WTC11 (cell line): ENCODE measurements at regions not wholly inside any gene's neighbourhood (a gene's known extent, or its start where the extent isn't known, plus 50 kb on each side); places are given as distances from the start of the nearest gene placed in this dataset.

Source experiments
- ATAC-seq: fragments of 200-7000 bp; cut with Tn5 transposase; 2 replicates; pipeline ENCODE4 v1.10.0; 2021; ENCODE audit warnings: mild to moderate bottlenecking, moderate library complexity
- CTCF ChIA-PET: fragments of 300-600 bp; sonication (Branson Sonifier 250); formaldehyde crosslinking; loops from one replicate; lab custom pipeline; 2021; ENCODE audit warnings: antibody characterized with exemption; lab: Charles Lee
- POLR2A ChIA-PET: fragments of 350-600 bp; sonication (Branson Sonifier 250); formaldehyde crosslinking; loops from one replicate; lab custom pipeline; 2021; ENCODE audit warnings: antibody characterized with exemption; lab: Charles Lee
- DNase-seq: peaks from one replicate; pipeline ENCODE4 v3.0.0; 2021; ENCODE audit warnings: low spot score
- H3K27ac Mint-ChIP-seq: 2 replicates; pipeline ENCODE4 v1.8.0; 2021; ENCODE audit warnings: mixed read lengths
- H3K27me3 Mint-ChIP-seq: 2 replicates; pipeline ENCODE4 v1.8.0; 2021; ENCODE audit warnings: low read depth, mild to moderate bottlenecking, moderate library complexity, mixed read lengths
- H3K36me3 Mint-ChIP-seq: 2 replicates; pipeline ENCODE4 v1.8.0; 2021; ENCODE audit warnings: mixed read lengths
- H3K4me1 Mint-ChIP-seq: 2 replicates; pipeline ENCODE4 v1.8.0; 2022; ENCODE audit warnings: mixed read lengths
- H3K4me3 Mint-ChIP-seq: 2 replicates; pipeline ENCODE4 v1.8.0; 2021; ENCODE audit warnings: mild to moderate bottlenecking, moderate library complexity, mixed read lengths
- H3K9me3 Mint-ChIP-seq: 2 replicates; pipeline ENCODE4 v1.8.0; 2021; ENCODE audit warnings: mixed read lengths
- ETV6 ChIP-seq: sonication (generic); formaldehyde crosslinking; IDR thresholded peaks from 2 replicates; pipeline ENCODE4 v1.8.1; 2022; ENCODE audit warnings: mild to moderate bottlenecking, missing genetic modification reagents
- GABPB1 ChIP-seq: sonication (generic); formaldehyde crosslinking; IDR thresholded peaks from 2 replicates; pipeline ENCODE4 v1.8.1; 2023; ENCODE audit warnings: mild to moderate bottlenecking, missing genetic modification reagents
- KAT7 ChIP-seq: sonication (generic); formaldehyde crosslinking; IDR thresholded peaks from 2 replicates; pipeline ENCODE4 v1.8.1; 2023; ENCODE audit warnings: missing genetic modification reagents, mild to moderate bottlenecking, borderline replicate concordance
- MYBL2 ChIP-seq: sonication (generic); formaldehyde crosslinking; IDR thresholded peaks from 2 replicates; pipeline ENCODE4 v1.8.1; 2023; ENCODE audit warnings: mild to moderate bottlenecking, moderate library complexity, missing genetic modification reagents
- NFYB ChIP-seq: sonication (generic); formaldehyde crosslinking; conservative IDR thresholded peaks from 2 replicates; pipeline ENCODE4 v1.8.0; 2022; ENCODE audit warnings: low read depth, missing genetic modification reagents
- RORB ChIP-seq: fragments of 250-450 bp; sonication (Bioruptor Pico); IDR thresholded peaks from 2 replicates; pipeline ENCODE4 v1.9.0; 2021; ENCODE audit warnings: mild to moderate bottlenecking
- SMAD3 ChIP-seq: sonication (generic); formaldehyde crosslinking; IDR thresholded peaks from 2 replicates; pipeline ENCODE4 v1.8.0; 2022; ENCODE audit warnings: missing genetic modification reagents, mild to moderate bottlenecking, borderline replicate concordance
- SMAD4 ChIP-seq: sonication (generic); formaldehyde crosslinking; IDR thresholded peaks from 2 replicates; pipeline ENCODE4 v1.8.0; 2022; ENCODE audit warnings: mild to moderate bottlenecking, missing genetic modification reagents
- ZBTB21 ChIP-seq: sonication (generic); formaldehyde crosslinking; IDR thresholded peaks from 2 replicates; pipeline ENCODE4 v1.8.1; 2023; ENCODE audit warnings: mild to moderate bottlenecking, missing genetic modification reagents, borderline replicate concordance
- ZNF232 ChIP-seq: sonication (generic); formaldehyde crosslinking; IDR thresholded peaks from 2 replicates; pipeline ENCODE4 v1.8.0; 2022; ENCODE audit warnings: mild to moderate bottlenecking, missing genetic modification reagents
- ZNF671 ChIP-seq: fragments of 250-450 bp; sonication (Bioruptor Pico); IDR thresholded peaks from 2 replicates; pipeline ENCODE4 v1.8.0; 2021; ENCODE audit warnings: mild to moderate bottlenecking
- TF ChIP-seq, protein P1 (sequence below): sonication (generic); formaldehyde crosslinking; IDR thresholded peaks from 2 replicates; pipeline ENCODE4 v1.8.1; 2023; ENCODE audit warnings: mild to moderate bottlenecking, missing genetic modification reagents
- TF ChIP-seq, protein P2 (sequence below): fragments of 250-450 bp; sonication (Bioruptor Pico); IDR thresholded peaks from 2 replicates; pipeline ENCODE4 v1.8.0; 2021; ENCODE audit warnings: mild to moderate bottlenecking
- TF ChIP-seq, protein P3 (sequence below): sonication (generic); formaldehyde crosslinking; IDR thresholded peaks from 2 replicates; pipeline ENCODE4 v1.8.0; 2022; ENCODE audit warnings: mild to moderate bottlenecking, missing genetic modification reagents
- TF ChIP-seq, protein P4 (sequence below): sonication (generic); formaldehyde crosslinking; IDR thresholded peaks from 2 replicates; pipeline ENCODE4 v1.8.1; 2022; ENCODE audit warnings: missing genetic modification reagents, borderline replicate concordance
- TF ChIP-seq, protein P5 (sequence below): sonication (generic); formaldehyde crosslinking; IDR thresholded peaks from 2 replicates; pipeline ENCODE4 v1.8.1; 2023; ENCODE audit warnings: mild to moderate bottlenecking, missing genetic modification reagents, borderline replicate concordance
- TF ChIP-seq, protein P6 (sequence below): sonication (generic); formaldehyde crosslinking; IDR thresholded peaks from 2 replicates; pipeline ENCODE4 v1.8.1; 2022; ENCODE audit warnings: low read depth, mild to moderate bottlenecking, moderate library complexity, missing genetic modification reagents, borderline replicate concordance
- TF ChIP-seq, protein P7 (sequence below): sonication (generic); formaldehyde crosslinking; IDR thresholded peaks from 2 replicates; pipeline ENCODE4 v1.8.0; 2023; ENCODE audit warnings: missing genetic modification reagents, mild to moderate bottlenecking, borderline replicate concordance
- TF ChIP-seq, protein P8 (sequence below): sonication (generic); formaldehyde crosslinking; IDR thresholded peaks from 2 replicates; pipeline ENCODE4 v1.8.0; 2023; ENCODE audit warnings: missing genetic modification reagents

DNA sequence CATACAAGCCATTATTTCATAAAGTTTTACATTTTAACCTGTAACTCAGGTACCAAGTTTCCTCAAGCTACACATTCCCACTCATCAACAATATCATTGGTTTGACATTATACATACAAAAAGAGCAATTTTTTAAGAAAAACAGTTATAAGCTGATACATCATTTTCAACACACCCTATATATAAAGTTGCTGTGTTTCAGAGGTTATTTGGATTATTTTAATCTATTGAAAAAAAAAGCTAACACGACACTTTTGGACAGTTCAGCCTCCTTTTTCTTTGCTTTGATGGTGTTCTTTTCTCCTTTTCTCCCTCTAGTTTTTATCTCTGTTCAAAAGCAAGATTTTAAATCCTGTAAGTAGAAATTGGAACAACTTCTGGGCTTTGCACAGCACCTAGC is 175.9 kb upstream of the CREB1 start (continued):
- TF ChIP-seq, protein P1, sequence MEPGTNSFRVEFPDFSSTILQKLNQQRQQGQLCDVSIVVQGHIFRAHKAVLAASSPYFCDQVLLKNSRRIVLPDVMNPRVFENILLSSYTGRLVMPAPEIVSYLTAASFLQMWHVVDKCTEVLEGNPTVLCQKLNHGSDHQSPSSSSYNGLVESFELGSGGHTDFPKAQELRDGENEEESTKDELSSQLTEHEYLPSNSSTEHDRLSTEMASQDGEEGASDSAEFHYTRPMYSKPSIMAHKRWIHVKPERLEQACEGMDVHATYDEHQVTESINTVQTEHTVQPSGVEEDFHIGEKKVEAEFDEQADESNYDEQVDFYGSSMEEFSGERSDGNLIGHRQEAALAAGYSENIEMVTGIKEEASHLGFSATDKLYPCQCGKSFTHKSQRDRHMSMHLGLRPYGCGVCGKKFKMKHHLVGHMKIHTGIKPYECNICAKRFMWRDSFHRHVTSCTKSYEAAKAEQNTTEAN, result no peak
- TF ChIP-seq SMAD3 (CRISPR knock-in tag), result no peak
- no peak for TF ChIP-seq ETV6 (CRISPR knock-in tag)
- TF ChIP-seq, protein P2, sequence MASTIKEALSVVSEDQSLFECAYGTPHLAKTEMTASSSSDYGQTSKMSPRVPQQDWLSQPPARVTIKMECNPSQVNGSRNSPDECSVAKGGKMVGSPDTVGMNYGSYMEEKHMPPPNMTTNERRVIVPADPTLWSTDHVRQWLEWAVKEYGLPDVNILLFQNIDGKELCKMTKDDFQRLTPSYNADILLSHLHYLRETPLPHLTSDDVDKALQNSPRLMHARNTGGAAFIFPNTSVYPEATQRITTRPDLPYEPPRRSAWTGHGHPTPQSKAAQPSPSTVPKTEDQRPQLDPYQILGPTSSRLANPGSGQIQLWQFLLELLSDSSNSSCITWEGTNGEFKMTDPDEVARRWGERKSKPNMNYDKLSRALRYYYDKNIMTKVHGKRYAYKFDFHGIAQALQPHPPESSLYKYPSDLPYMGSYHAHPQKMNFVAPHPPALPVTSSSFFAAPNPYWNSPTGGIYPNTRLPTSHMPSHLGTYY, result no peak
- no peak for TF ChIP-seq SMAD4 (CRISPR knock-in tag)
- no peak for TF ChIP-seq GABPB1 (CRISPR knock-in tag)
- TF ChIP-seq, protein P3, sequence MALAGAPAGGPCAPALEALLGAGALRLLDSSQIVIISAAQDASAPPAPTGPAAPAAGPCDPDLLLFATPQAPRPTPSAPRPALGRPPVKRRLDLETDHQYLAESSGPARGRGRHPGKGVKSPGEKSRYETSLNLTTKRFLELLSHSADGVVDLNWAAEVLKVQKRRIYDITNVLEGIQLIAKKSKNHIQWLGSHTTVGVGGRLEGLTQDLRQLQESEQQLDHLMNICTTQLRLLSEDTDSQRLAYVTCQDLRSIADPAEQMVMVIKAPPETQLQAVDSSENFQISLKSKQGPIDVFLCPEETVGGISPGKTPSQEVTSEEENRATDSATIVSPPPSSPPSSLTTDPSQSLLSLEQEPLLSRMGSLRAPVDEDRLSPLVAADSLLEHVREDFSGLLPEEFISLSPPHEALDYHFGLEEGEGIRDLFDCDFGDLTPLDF, result no peak

DNA sequence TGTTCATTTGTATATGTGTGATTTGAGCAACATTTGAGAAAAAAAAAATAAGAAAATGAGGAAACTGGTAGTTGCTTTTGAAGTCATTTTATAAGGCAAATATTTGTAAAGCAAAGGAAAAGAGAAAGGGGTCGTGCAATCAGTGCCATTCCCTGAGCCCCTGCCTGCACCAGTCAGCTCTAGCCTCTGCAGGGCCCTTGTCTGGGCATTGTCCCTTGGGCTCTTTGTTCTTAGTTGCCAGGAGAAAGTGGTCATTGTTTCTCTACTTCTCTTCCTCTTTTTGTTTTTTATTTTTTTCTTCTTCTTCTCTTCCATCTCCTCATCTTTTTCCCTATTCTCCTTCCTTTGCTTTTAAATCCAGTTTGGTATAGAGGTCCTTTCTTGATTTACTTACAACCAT is 175.3 kb upstream of the CREB1 start:
- Mint-ChIP-seq H3K27ac (0 out of 2 replicates have a peak overlapping the region, but pooled peaks have one; percentile 2), H3K9me3 (peaks cover 3% of the 10 kb centered on the region; the same call in 1 of the 2 replicates)
- no peak for ATAC-seq
- TF ChIP-seq ZNF232 (CRISPR knock-in tag) (no peak), SMAD4 (CRISPR knock-in tag) (no peak), KAT7 (CRISPR knock-in tag) (no peak), RORB (CRISPR knock-in tag) (no peak), NFYB (CRISPR knock-in tag) (no peak), ZBTB21 (no peak), MYBL2 (CRISPR knock-in tag) (no peak), ZNF671 (CRISPR knock-in tag) (no peak)
- TF ChIP-seq, protein P4, sequence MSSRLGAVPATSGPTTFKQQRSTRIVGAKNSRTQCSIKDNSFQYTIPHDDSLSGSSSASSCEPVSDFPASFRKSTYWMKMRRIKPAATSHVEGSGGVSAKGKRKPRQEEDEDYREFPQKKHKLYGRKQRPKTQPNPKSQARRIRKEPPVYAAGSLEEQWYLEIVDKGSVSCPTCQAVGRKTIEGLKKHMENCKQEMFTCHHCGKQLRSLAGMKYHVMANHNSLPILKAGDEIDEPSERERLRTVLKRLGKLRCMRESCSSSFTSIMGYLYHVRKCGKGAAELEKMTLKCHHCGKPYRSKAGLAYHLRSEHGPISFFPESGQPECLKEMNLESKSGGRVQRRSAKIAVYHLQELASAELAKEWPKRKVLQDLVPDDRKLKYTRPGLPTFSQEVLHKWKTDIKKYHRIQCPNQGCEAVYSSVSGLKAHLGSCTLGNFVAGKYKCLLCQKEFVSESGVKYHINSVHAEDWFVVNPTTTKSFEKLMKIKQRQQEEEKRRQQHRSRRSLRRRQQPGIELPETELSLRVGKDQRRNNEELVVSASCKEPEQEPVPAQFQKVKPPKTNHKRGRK, result no peak
- TF ChIP-seq, protein P5, sequence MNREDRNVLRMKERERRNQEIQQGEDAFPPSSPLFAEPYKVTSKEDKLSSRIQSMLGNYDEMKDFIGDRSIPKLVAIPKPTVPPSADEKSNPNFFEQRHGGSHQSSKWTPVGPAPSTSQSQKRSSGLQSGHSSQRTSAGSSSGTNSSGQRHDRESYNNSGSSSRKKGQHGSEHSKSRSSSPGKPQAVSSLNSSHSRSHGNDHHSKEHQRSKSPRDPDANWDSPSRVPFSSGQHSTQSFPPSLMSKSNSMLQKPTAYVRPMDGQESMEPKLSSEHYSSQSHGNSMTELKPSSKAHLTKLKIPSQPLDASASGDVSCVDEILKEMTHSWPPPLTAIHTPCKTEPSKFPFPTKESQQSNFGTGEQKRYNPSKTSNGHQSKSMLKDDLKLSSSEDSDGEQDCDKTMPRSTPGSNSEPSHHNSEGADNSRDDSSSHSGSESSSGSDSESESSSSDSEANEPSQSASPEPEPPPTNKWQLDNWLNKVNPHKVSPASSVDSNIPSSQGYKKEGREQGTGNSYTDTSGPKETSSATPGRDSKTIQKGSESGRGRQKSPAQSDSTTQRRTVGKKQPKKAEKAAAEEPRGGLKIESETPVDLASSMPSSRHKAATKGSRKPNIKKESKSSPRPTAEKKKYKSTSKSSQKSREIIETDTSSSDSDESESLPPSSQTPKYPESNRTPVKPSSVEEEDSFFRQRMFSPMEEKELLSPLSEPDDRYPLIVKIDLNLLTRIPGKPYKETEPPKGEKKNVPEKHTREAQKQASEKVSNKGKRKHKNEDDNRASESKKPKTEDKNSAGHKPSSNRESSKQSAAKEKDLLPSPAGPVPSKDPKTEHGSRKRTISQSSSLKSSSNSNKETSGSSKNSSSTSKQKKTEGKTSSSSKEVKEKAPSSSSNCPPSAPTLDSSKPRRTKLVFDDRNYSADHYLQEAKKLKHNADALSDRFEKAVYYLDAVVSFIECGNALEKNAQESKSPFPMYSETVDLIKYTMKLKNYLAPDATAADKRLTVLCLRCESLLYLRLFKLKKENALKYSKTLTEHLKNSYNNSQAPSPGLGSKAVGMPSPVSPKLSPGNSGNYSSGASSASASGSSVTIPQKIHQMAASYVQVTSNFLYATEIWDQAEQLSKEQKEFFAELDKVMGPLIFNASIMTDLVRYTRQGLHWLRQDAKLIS (CRISPR knock-in tag), result no peak
- TF ChIP-seq, protein P6, sequence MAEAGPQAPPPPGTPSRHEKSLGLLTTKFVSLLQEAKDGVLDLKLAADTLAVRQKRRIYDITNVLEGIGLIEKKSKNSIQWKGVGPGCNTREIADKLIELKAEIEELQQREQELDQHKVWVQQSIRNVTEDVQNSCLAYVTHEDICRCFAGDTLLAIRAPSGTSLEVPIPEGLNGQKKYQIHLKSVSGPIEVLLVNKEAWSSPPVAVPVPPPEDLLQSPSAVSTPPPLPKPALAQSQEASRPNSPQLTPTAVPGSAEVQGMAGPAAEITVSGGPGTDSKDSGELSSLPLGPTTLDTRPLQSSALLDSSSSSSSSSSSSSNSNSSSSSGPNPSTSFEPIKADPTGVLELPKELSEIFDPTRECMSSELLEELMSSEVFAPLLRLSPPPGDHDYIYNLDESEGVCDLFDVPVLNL (CRISPR knock-in tag), result no peak
- TF ChIP-seq, protein P7, sequence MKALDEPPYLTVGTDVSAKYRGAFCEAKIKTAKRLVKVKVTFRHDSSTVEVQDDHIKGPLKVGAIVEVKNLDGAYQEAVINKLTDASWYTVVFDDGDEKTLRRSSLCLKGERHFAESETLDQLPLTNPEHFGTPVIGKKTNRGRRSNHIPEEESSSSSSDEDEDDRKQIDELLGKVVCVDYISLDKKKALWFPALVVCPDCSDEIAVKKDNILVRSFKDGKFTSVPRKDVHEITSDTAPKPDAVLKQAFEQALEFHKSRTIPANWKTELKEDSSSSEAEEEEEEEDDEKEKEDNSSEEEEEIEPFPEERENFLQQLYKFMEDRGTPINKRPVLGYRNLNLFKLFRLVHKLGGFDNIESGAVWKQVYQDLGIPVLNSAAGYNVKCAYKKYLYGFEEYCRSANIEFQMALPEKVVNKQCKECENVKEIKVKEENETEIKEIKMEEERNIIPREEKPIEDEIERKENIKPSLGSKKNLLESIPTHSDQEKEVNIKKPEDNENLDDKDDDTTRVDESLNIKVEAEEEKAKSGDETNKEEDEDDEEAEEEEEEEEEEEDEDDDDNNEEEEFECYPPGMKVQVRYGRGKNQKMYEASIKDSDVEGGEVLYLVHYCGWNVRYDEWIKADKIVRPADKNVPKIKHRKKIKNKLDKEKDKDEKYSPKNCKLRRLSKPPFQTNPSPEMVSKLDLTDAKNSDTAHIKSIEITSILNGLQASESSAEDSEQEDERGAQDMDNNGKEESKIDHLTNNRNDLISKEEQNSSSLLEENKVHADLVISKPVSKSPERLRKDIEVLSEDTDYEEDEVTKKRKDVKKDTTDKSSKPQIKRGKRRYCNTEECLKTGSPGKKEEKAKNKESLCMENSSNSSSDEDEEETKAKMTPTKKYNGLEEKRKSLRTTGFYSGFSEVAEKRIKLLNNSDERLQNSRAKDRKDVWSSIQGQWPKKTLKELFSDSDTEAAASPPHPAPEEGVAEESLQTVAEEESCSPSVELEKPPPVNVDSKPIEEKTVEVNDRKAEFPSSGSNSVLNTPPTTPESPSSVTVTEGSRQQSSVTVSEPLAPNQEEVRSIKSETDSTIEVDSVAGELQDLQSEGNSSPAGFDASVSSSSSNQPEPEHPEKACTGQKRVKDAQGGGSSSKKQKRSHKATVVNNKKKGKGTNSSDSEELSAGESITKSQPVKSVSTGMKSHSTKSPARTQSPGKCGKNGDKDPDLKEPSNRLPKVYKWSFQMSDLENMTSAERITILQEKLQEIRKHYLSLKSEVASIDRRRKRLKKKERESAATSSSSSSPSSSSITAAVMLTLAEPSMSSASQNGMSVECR (CRISPR knock-in tag), result no peak
- TF ChIP-seq, protein P3, result no peak
- TF ChIP-seq, protein P8, sequence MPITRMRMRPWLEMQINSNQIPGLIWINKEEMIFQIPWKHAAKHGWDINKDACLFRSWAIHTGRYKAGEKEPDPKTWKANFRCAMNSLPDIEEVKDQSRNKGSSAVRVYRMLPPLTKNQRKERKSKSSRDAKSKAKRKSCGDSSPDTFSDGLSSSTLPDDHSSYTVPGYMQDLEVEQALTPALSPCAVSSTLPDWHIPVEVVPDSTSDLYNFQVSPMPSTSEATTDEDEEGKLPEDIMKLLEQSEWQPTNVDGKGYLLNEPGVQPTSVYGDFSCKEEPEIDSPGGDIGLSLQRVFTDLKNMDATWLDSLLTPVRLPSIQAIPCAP (CRISPR knock-in tag), result no peak

More for the DNA sequence above, 175.3 kb upstream of the CREB1 start:
- CTCF ChIA-PET, result no interaction called here
- DNase-seq, result no peak
- Mint-ChIP-seq H3K36me3 (no peaks in the 10 kb centered on the region), H3K27me3 (no peaks in the 10 kb centered on the region; the same call in 1 of the 2 replicates), H3K4me3 (no peak overlapping the region), H3K4me1 (peaks cover 9% of the 10 kb centered on the region)
- POLR2A ChIA-PET, result no interaction called here
